Sigmoid colon (tissue), 6 donors: ENCODE measurements at regions not wholly inside any gene's neighbourhood (a gene's known extent, or its start where the extent isn't known, plus 50 kb on each side); places are given as distances from the start of the nearest gene placed in this dataset.

Experiments used
- DNase-seq: peaks from one replicate; pipeline ENCODE4 v3.0.0-alpha.2; 2019
- H3K27ac ChIP-seq, 4 donors: fragments of 200-600 bp; sonication (generic); one replicate each; pipeline ENCODE4 v1.5.1; 2016 to 2019; ENCODE audit warnings: mild to moderate bottlenecking in 1 of 4
- H3K27me3 ChIP-seq, 3 donors: fragments of 200-600 bp; sonication (generic); one replicate each; pipeline ENCODE4 v1.5.1; 2019; ENCODE audit warnings: mild to moderate bottlenecking in 1 of 3
- H3K36me3 ChIP-seq, 4 donors: fragments of 200-600 bp; sonication (generic); one replicate each; pipeline ENCODE4 v1.5.1; 2016 to 2019
- H3K4me1 ChIP-seq, 4 donors: fragments of 200-600 bp; sonication (generic); one replicate each; pipeline ENCODE4 v1.5.1; 2017 to 2019
- H3K4me3 ChIP-seq, 4 donors: fragments of 200-600 bp; sonication (generic); one replicate each; pipeline ENCODE4 v1.5.1; 2017 to 2019; ENCODE audit warnings: mild to moderate bottlenecking in 2 of 4, moderate library complexity in 1 of 4
- H3K9me3 ChIP-seq, 4 donors: fragments of 200-600 bp in 3 of 4; sonication (generic) in 3 of 4; one replicate each; pipeline versions ENCODE4 v1.5.1 to v1.6.1; 2013 to 2019
- EP300 ChIP-seq, 4 donors: sonication (generic); formaldehyde crosslinking; IDR thresholded peaks; one replicate each; pipeline ENCODE4 v1.6.1; 2017; ENCODE audit warnings: antibody characterized with exemption in 4 of 4
- POLR2A ChIP-seq, 2 donors: fragments of 450-650 bp; IDR thresholded peaks; one replicate each; pipeline ENCODE4 v1.6.1; 2016; ENCODE audit warnings: antibody characterized with exemption in 2 of 2, mild to moderate bottlenecking in 2 of 2, moderate library complexity in 2 of 2
- POLR2AphosphoS5 ChIP-seq, 4 donors: sonication (generic); formaldehyde crosslinking; IDR thresholded peaks; one replicate each; pipeline ENCODE4 v1.6.1; 2017; ENCODE audit warnings: antibody characterized with exemption in 4 of 4
- WGBS, 2 donors: extraction: QIAGEN DNeasy Blood & Tissue Kit; methylation state at CpG; one replicate each; pipeline ENCODE4 v1.1.7; 2013; 5-methylcytosine and 5-hydroxymethylcytosine counted together
- intact Hi-C: fragments of 100-400 bp; cut with DNase I; formaldehyde crosslinking; loops from one replicate; pipeline ENCODE4 v1.15.1; 2023
- TF ChIP-seq, protein P1 (sequence below), 4 experiments: fragments of 450-650 bp in 3 of 4; fragments of 200-600 bp in 1 of 4; IDR thresholded peaks; one replicate each; pipeline ENCODE4 v1.5.1; 2016 to 2019; ENCODE audit warnings: antibody characterized with exemption in 4 of 4, mild to moderate bottlenecking in 3 of 4, moderate library complexity in 2 of 4
- donor health status: healthy with polysubstance abuse.
- donor health status: healthy.

DNA sequence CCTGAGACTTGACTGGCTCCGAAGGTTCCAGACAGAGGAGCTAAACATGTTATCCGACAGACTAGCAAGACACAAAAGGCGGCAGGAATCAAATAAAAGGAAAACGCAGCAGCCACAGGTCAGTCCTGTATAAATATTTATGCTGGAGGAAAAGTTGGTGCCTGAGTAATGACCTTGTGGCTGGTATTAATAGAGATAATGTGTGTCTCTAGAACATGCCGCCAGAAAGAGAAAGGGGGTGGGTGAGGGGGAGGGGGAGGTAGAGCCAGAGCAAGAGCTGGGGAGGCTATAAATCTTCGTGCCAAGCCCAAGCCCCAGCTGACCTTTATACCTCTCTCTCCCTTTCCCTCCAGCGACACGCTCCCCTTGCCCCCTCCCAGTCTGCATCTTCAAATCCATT, 590.4 kb downstream of the MED13L start:
- TF ChIP-seq POLR2A (IDR thresholded peaks at IDR 0.05) (no peak), POLR2AphosphoS5 (IDR thresholded peaks at IDR 0.05) (no peak), EP300 (IDR thresholded peaks at IDR 0.05) (no peak)
- TF ChIP-seq, protein P1, sequence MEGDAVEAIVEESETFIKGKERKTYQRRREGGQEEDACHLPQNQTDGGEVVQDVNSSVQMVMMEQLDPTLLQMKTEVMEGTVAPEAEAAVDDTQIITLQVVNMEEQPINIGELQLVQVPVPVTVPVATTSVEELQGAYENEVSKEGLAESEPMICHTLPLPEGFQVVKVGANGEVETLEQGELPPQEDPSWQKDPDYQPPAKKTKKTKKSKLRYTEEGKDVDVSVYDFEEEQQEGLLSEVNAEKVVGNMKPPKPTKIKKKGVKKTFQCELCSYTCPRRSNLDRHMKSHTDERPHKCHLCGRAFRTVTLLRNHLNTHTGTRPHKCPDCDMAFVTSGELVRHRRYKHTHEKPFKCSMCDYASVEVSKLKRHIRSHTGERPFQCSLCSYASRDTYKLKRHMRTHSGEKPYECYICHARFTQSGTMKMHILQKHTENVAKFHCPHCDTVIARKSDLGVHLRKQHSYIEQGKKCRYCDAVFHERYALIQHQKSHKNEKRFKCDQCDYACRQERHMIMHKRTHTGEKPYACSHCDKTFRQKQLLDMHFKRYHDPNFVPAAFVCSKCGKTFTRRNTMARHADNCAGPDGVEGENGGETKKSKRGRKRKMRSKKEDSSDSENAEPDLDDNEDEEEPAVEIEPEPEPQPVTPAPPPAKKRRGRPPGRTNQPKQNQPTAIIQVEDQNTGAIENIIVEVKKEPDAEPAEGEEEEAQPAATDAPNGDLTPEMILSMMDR (IDR thresholded peaks at IDR 0.05): no peak
- no peaks in the 10 kb centered on the region for H3K9me3 ChIP-seq
- WGBS, 2 donors: 41 to 51% methylated on average over 8 of the region's 8 CpGs

DNA sequence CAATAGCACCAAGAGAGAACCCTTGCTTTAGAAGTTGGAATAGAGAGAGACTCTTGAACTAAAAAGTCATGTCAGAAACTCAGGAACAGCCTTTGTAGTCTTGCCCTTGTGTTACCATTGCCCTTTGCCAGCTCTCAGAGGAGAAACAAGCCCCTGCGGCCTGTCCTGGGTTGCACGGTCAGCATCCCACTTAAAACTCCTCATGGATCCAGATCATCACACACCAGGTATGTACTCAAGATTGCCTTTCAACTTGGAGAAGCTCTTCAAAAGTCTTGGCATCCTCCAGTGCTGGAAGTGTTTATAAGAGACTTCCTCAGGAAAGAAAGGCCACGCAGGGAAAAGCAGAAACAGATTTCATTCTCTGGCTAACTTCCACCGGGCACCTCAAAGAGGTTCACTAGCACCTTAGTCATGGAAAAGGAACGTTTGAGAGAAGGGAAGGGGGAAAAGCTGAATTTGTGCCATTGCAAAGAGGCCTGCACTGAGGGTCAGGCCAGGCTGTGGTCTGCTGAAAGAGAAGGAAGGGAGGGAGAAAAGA, 594.2 kb downstream of the MED13L start:
- H3K36me3 ChIP-seq: no peaks in the 10 kb centered on the region
- H3K4me1 ChIP-seq: peaks cover 0 to 8% (median 0%) of the 10 kb centered on the region in 4 donors
- H3K4me3 ChIP-seq: no peak overlapping the region
- peaks cover 0 to 3% (median under 1%) of the 10 kb centered on the region in 4 donors for H3K9me3 ChIP-seq
- H3K27me3 ChIP-seq: no peaks in the 10 kb centered on the region
- no peak overlapping the region for H3K27ac ChIP-seq
- WGBS, 2 donors: 65 to 80% methylated on average over 5 of the region's 5 CpGs
- DNase-seq: no peak
- TF ChIP-seq POLR2AphosphoS5 (IDR thresholded peaks at IDR 0.05): no peak
- TF ChIP-seq POLR2A (IDR thresholded peaks at IDR 0.05): no peak
- no peak for TF ChIP-seq EP300 (IDR thresholded peaks at IDR 0.05)
- TF ChIP-seq, protein P1 (IDR thresholded peaks at IDR 0.05): no peak
- intact Hi-C loops: no loop called here

More for the DNA sequence above, 590.4 kb downstream of the MED13L start:
- Histone ChIP-seq H3K4me1 (peaks cover 0 to 8% (median 0%) of the 10 kb centered on the region in 4 donors), H3K36me3 (no peaks in the 10 kb centered on the region), H3K4me3 (no peak overlapping the region), H3K27ac (no peak overlapping the region), H3K27me3 (no peaks in the 10 kb centered on the region)
- DNase-seq: no peak
- intact Hi-C loops: no loop called here

DNA sequence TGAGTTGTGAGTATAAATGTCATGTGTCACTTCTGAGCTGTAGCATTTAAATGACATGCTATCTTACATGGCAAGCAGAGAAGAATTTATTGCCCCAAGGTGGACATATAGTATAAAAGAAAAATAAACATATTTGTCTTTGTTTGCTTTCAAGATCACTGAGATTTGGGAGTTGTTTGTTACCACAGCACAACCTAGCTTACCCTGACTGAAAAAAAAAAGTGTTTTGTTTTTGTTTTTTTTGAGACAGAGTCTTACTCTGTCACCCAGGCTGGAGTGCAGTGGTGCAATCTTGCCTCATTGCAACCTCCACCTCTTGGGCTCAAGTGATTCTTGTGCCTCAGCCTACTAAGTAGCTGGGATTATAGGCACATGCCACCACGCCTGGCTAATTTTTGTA, 596.5 kb downstream of the MED13L start:
- Histone ChIP-seq H3K4me3 (no peak overlapping the region), H3K36me3 (no peaks in the 10 kb centered on the region), H3K9me3 (peaks cover 0 to 3% (median under 1%) of the 10 kb centered on the region in 4 donors), H3K4me1 (no peaks in the 10 kb centered on the region), H3K27ac (no peak overlapping the region), H3K27me3 (no peaks in the 10 kb centered on the region)
- intact Hi-C loops: no loop called here
- WGBS, 2 donors: 94 to 95% methylated on average over 1 of the region's 1 CpG
- no peak for DNase-seq
- TF ChIP-seq POLR2A (IDR thresholded peaks at IDR 0.05) (no peak), POLR2AphosphoS5 (IDR thresholded peaks at IDR 0.05) (no peak), EP300 (IDR thresholded peaks at IDR 0.05) (no peak)
- TF ChIP-seq, protein P1 (IDR thresholded peaks at IDR 0.05): no peak

DNA sequence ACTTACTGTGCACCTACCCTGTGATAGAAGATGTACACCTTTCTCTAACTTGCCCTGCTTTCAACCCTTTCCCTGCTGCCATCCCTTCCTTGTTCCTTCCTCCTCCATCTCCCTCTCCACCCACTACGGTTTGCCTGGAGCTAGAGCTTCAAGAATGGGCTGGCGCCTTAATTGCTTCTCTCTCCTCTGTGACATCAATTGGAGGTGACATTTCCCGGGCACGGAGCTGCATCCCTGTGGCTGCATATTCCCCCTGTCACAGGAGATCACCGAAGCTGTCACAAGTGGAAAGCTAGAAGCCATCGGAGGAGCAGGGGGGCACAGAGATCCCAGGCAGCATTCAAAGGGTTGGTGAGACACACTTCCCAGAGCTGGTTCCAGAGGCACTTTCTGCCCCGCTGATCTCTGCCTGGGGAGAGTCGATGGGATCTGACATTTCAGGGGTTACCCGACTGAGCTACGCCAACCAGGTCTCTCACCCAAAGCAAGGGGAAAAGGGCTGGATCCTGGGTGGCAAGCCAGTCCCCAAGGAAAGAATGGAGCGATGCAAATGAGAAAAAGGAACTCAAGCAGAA, 604.9 kb downstream of the MED13L start:
- no peak for DNase-seq

More for the DNA sequence above, 604.9 kb downstream of the MED13L start:
- Histone ChIP-seq H3K27ac (no peak overlapping the region), H3K9me3 (no peaks in the 10 kb centered on the region), H3K36me3 (no peaks in the 10 kb centered on the region), H3K27me3 (no peaks in the 10 kb centered on the region), H3K4me3 (no peak overlapping the region), H3K4me1 (no peaks in the 10 kb centered on the region)
- TF ChIP-seq POLR2AphosphoS5 (IDR thresholded peaks at IDR 0.05): no peak
- no peak for TF ChIP-seq EP300 (IDR thresholded peaks at IDR 0.05)
- TF ChIP-seq, protein P1 (IDR thresholded peaks at IDR 0.05): no peak
- TF ChIP-seq POLR2A (IDR thresholded peaks at IDR 0.05): no peak
- WGBS, 2 donors: 91 to 95% methylated on average over 11 of the region's 11 CpGs
- intact Hi-C loops: no loop called here
